HCT116 (cell line): ENCODE measurements at regions not wholly inside any gene's neighbourhood (a gene's known extent, or its start where the extent isn't known, plus 50 kb on each side); places are given as distances from the start of the nearest gene placed in this dataset.

Source experiments
- ATAC-seq: fragments of 200-7000 bp; cut with Tn5 transposase; 2 replicates; pipeline ENCODE4 v1.9.1; 2020; ENCODE audit warnings: mild to moderate bottlenecking, moderate library complexity
- BruUV-seq: library from RNA; stranded (reverse); fragments of 400-500 nt; replicated peaks from 2 replicates; lab custom pipeline; 2021; lab: Mats Ljungman, UMichigan
- CTCF ChIA-PET: fragments of 300-600 bp; sonication (Branson Sonifier 250); formaldehyde crosslinking; loops from one replicate; lab custom pipeline; 2021; ENCODE audit warnings: antibody characterized with exemption; lab: Charles Lee
- POLR2A ChIA-PET: fragments of 300-600, 350-600 bp; sonication (Branson Sonifier 250); formaldehyde crosslinking; loops from one replicate; lab custom pipeline; 2021; ENCODE audit warnings: antibody characterized with exemption; lab: Charles Lee
- RAD21 ChIA-PET, 2 experiments: fragments of 300-600 bp; sonication (Branson Sonifier 250); formaldehyde crosslinking; loops; one replicate each; lab custom pipeline; 2023; ENCODE audit warnings: low total read pairs in 2 of 2; ENCODE audit not compliant: uncharacterized antibody in 2 of 2, unreplicated experiment in 2 of 2, low non-redundant PET in 1 of 2; lab: Charles Lee
- DNase-seq: peaks from one replicate; pipeline ENCODE4 v3.0.0-alpha.2; 2010; ENCODE audit warnings: low read depth, low spot score
- H2AFZ ChIP-seq: fragments of 200-600 bp; shearing (Covaris generic), sonication (generic); 2 replicates; pipeline ENCODE4 v1.6.1; 2017; ENCODE audit warnings: low read depth, mixed run types, mixed read lengths, antibody characterized with exemption, low read length; ENCODE audit not compliant: poor library complexity, severe bottlenecking
- H3K27ac ChIP-seq: 2 replicates; pipeline ENCODE4 v1.5.1; 2012; ENCODE audit warnings: low read depth, low read length
- H3K27me3 ChIP-seq: fragments of 200-600 bp; sonication (generic); 2 replicates; pipeline ENCODE4 v1.6.1; 2016; ENCODE audit warnings: mixed run types, low read length, mixed read lengths; ENCODE audit not compliant: insufficient read depth
- H3K36me3 ChIP-seq, 2 experiments: fragments of 200-500 bp in 1 of 2; fragments of 200-600 bp in 1 of 2; sonication (Bioruptor generic) in 1 of 2; sonication (generic) in 1 of 2; 2 replicates each; pipeline versions ENCODE4 v1.5.1 to v1.6.1; 2014 to 2016; ENCODE audit warnings: low read length in 2 of 2, inconsistent platforms in 1 of 2, mixed read lengths in 1 of 2, mixed run types in 1 of 2; ENCODE audit not compliant: insufficient read depth in 2 of 2, control insufficient read depth in 1 of 2
- H3K4me1 ChIP-seq, 2 experiments: fragments of 200-600 bp in 1 of 2; sonication (generic) in 1 of 2; 2 replicates each; pipeline versions ENCODE4 v1.5.1 to v1.6.1; 2012 to 2017; ENCODE audit warnings: low read length in 2 of 2, inconsistent platforms in 1 of 2, mild to moderate bottlenecking in 1 of 2, mixed read lengths in 1 of 2, mixed run types in 1 of 2, moderate library complexity in 1 of 2; ENCODE audit not compliant: insufficient read depth in 2 of 2, control insufficient read depth in 1 of 2
- H3K4me2 ChIP-seq: fragments of 200-600 bp; sonication (generic); 2 replicates; pipeline ENCODE4 v1.6.1; 2017; ENCODE audit warnings: mixed run types, low read length, mixed read lengths
- H3K4me3 ChIP-seq, 2 experiments: fragments of 200-600 bp in 1 of 2; sonication (generic) in 1 of 2; replicated peaks in 1 of 2; 2 replicates each; pipeline ENCODE4 v1.5.1; 2011 to 2016; ENCODE audit warnings: low read length in 2 of 2, control low read depth in 1 of 2, low read depth in 1 of 2, mild to moderate bottlenecking in 1 of 2, mixed read lengths in 1 of 2, mixed run types in 1 of 2
- H3K79me2 ChIP-seq: fragments of 200-600 bp; sonication (generic); 2 replicates; pipeline ENCODE4 v1.6.1; 2017; ENCODE audit warnings: mild to moderate bottlenecking, mixed run types, low read length, moderate library complexity, mixed read lengths; ENCODE audit not compliant: insufficient read depth
- H3K9ac ChIP-seq: fragments of 200-600 bp; sonication (generic); 2 replicates; pipeline ENCODE4 v1.6.1; 2016; ENCODE audit warnings: low read length, mixed read lengths
- H3K9me2 ChIP-seq: fragments of 200-600 bp; sonication (generic), shearing (Covaris generic); 2 replicates; pipeline ENCODE4 v1.6.1; 2017; ENCODE audit warnings: mixed run types, mild to moderate bottlenecking, moderate library complexity; ENCODE audit not compliant: insufficient read depth
- H3K9me3 ChIP-seq, 2 experiments: fragments of 200-500 bp in 1 of 2; fragments of 200-600 bp in 1 of 2; sonication (Bioruptor generic) in 1 of 2; sonication (generic) in 1 of 2; 2 replicates each; pipeline ENCODE4 v1.6.1; 2014 to 2017; ENCODE audit warnings: low read length in 2 of 2, mixed read lengths in 2 of 2, inconsistent platforms in 1 of 2, low read depth in 1 of 2, mild to moderate bottlenecking in 1 of 2, mixed run types in 1 of 2, moderate library complexity in 1 of 2; ENCODE audit not compliant: control insufficient read depth in 1 of 2, insufficient read depth in 1 of 2
- H4K20me1 ChIP-seq: fragments of 200-600 bp; sonication (generic), shearing (Covaris generic); 2 replicates; pipeline ENCODE4 v1.6.1; 2017; ENCODE audit warnings: mixed run types, mild to moderate bottlenecking, moderate library complexity; ENCODE audit not compliant: insufficient read depth
- CEBPB ChIP-seq: IDR thresholded peaks from 2 replicates; pipeline ENCODE4 v1.6.1; 2012; ENCODE audit warnings: low read depth
- ELF1 ChIP-seq: IDR thresholded peaks from 2 replicates; pipeline ENCODE4 v1.6.1; 2012; ENCODE audit warnings: low read depth, borderline replicate concordance
- EZH2phosphoT487 ChIP-seq: fragments of 200-600 bp; IDR thresholded peaks from 2 replicates; pipeline ENCODE4 v1.6.1; 2018; ENCODE audit warnings: antibody characterized with exemption, borderline replicate concordance
- JUND ChIP-seq: IDR thresholded peaks from 2 replicates; pipeline ENCODE4 v1.6.1; 2012
- MAX ChIP-seq: IDR thresholded peaks from 2 replicates; pipeline ENCODE4 v1.6.1; 2012
- POLR2A ChIP-seq: IDR thresholded peaks from 2 replicates; pipeline ENCODE4 v1.7.0; 2011; ENCODE audit warnings: borderline replicate concordance; ENCODE audit not compliant: insufficient read depth, insufficient read length; ENCODE audit errors: extremely low read depth
- RAD21 ChIP-seq: IDR thresholded peaks from 2 replicates; pipeline ENCODE4 v1.6.1; 2012; ENCODE audit warnings: low read depth, mild to moderate bottlenecking
- REST ChIP-seq: IDR thresholded peaks from 2 replicates; pipeline ENCODE4 v1.6.1; 2012; ENCODE audit warnings: low read depth
- SIN3A ChIP-seq: IDR thresholded peaks from 2 replicates; pipeline ENCODE4 v1.6.1; 2012; ENCODE audit warnings: low read depth
- SP1 ChIP-seq: IDR thresholded peaks from 2 replicates; pipeline ENCODE4 v1.6.1; 2012; ENCODE audit warnings: low read depth
- YY1 ChIP-seq: IDR thresholded peaks from 2 replicates; pipeline ENCODE4 v1.6.1; 2011; ENCODE audit warnings: low read length, low read depth, moderate library complexity, mild to moderate bottlenecking; ENCODE audit not compliant: insufficient replicate concordance; ENCODE audit errors: extremely low read depth
- ZNF274 ChIP-seq: fragments of 200-500 bp; sonication (Bioruptor generic); IDR thresholded peaks from 2 replicates; pipeline ENCODE4 v1.6.1; 2014; ENCODE audit warnings: mild to moderate bottlenecking, low read depth, low read length, inconsistent platforms
- intact Hi-C: fragments of 100-400 bp; cut with micrococcal nuclease; formaldehyde crosslinking; loops from 2 replicates; pipeline ENCODE4 v1.10.0; 2022
- TF ChIP-seq, protein P1 (sequence below): IDR thresholded peaks from 2 replicates; pipeline ENCODE4 v1.6.1; 2011; ENCODE audit warnings: mild to moderate bottlenecking, low read length, moderate library complexity; ENCODE audit not compliant: insufficient replicate concordance; ENCODE audit errors: extremely low read depth

- RAD21 ChIA-PET: no interaction called here
- Histone ChIP-seq H3K4me1 (no peaks in the 10 kb centered on the region), H3K36me3 (no peaks in the 10 kb centered on the region), H3K4me2 (no peak overlapping the region), H2AFZ (no peak overlapping the region), H3K9me3 (no peaks in the 10 kb centered on the region), H4K20me1 (no peaks in the 10 kb centered on the region), H3K27ac (no peak overlapping the region), H3K9me2 (no peaks in the 10 kb centered on the region), H3K79me2 (no peaks in the 10 kb centered on the region), H3K9ac (no peak overlapping the region), H3K27me3 (no peaks in the 10 kb centered on the region), H3K4me3 (no peak overlapping the region)
- intact Hi-C loops: no loop called here
- POLR2A ChIA-PET: no interaction called here
- DNase-seq: no peak
- no peak for ATAC-seq
- CTCF ChIA-PET: no interaction called here
- TF ChIP-seq RAD21 (no peak), MAX (no peak), ZNF274 (no peak), YY1 (no peak), JUND (no peak), CEBPB (no peak)
- TF ChIP-seq, protein P1, sequence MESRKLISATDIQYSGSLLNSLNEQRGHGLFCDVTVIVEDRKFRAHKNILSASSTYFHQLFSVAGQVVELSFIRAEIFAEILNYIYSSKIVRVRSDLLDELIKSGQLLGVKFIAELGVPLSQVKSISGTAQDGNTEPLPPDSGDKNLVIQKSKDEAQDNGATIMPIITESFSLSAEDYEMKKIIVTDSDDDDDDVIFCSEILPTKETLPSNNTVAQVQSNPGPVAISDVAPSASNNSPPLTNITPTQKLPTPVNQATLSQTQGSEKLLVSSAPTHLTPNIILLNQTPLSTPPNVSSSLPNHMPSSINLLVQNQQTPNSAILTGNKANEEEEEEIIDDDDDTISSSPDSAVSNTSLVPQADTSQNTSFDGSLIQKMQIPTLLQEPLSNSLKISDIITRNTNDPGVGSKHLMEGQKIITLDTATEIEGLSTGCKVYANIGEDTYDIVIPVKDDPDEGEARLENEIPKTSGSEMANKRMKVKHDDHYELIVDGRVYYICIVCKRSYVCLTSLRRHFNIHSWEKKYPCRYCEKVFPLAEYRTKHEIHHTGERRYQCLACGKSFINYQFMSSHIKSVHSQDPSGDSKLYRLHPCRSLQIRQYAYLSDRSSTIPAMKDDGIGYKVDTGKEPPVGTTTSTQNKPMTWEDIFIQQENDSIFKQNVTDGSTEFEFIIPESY: no peak
- BruUV-seq: no TSS peak
These were observed 284.5 kb downstream of the GASK1B start for GRCh38 chr4:157888281-157888680.

DNA sequence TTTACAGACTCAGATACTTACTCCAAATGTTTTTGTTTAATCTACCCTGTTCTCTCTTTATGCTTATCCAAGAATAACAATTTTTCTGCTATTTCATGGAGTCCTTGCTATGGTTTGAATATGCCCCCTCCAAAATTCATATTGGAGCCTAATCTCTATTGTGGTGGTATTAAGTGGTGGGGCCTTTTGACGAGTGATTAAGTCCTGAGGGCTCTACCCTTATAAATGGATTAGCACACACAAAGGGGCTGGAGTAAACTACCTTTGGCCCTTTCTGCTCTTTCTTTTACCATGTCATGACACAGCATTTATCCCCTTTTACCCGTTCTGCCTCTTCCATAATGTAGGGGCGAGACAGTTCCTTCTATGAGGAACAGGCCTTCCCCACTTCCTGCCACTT lies 285.5 kb downstream of the GASK1B start:
- TF ChIP-seq REST (no peak), JUND (no peak), SP1 (no peak), RAD21 (no peak), ELF1 (no peak), EZH2phosphoT487 (no peak), SIN3A (no peak), POLR2A (no peak)
- DNase-seq: no peak
- intact Hi-C loops: no loop called here
- Histone ChIP-seq H3K4me1 (no peaks in the 10 kb centered on the region), H3K9ac (no peak overlapping the region), H3K79me2 (no peaks in the 10 kb centered on the region), H3K9me2 (no peaks in the 10 kb centered on the region), H3K9me3 (no peaks in the 10 kb centered on the region), H3K27ac (no peak overlapping the region), H3K27me3 (no peaks in the 10 kb centered on the region), H3K4me3 (no peak overlapping the region), H3K36me3 (no peaks in the 10 kb centered on the region), H3K4me2 (no peak overlapping the region), H2AFZ (no peak overlapping the region), H4K20me1 (no peaks in the 10 kb centered on the region)
- ChIA-PET RAD21 (no interaction called here), CTCF (no interaction called here), POLR2A (no interaction called here)
- BruUV-seq: no TSS peak
- ATAC-seq: no peak
